ENCODE measurements at regions not wholly inside any gene's neighbourhood (a gene's known extent, or its start where the extent isn't known, plus 50 kb on each side); places are given as distances from the start of the nearest gene placed in this dataset.

DNA sequence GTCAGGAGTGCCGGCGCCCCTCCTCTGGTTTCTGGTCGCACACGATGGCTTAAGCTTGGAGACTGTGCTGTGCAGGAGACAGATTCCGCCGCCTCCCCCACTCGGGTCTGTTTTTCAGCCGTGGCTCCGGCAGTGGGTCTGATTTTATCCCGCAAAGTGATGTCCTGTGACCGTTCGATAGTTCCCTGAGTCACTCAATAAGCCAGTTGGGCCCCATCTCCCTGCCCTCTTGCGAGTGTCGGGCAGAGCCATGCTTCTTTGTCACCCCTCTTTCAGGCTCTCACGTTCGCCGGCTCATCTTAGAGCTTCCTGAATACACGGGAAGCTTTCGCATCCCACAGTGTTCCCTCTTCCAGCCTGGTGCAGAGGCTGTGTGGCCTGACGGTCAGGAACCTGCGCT, 127.8 kb upstream of the RFLNA start:
- no peak for TF ChIP-seq CTCF (IDR thresholded peaks at IDR 0.05)
- TF ChIP-seq EZH2 (IDR thresholded peaks at IDR 0.05; ENCODE audit: borderline replicate concordance, insufficient read depth, low read depth, low read length, poor library complexity, severe bottlenecking): no peak

Data from B cell (primary cell).